Heart left ventricle (tissue), 16 donors: ENCODE measurements at regions not wholly inside any gene's neighbourhood (a gene's known extent, or its start where the extent isn't known, plus 50 kb on each side); places are given as distances from the start of the nearest gene placed in this dataset.

Experiments used
- ATAC-seq, 4 donors: fragments of 200-7000 bp; cut with Tn5 transposase; one replicate each; pipeline ENCODE4 v1.9.1; 2020 to 2022; ENCODE audit warnings: moderate library complexity in 4 of 4, mild to moderate bottlenecking in 3 of 4, moderate number of reproducible peaks in 1 of 4
- DNase-seq, 5 donors: peaks; one replicate each; pipeline ENCODE4 v3.0.0-alpha.2; 2020
- H3K27ac ChIP-seq, 12 donors: fragments of 200-600 bp; sonication (generic) in 4 of 12; one replicate each; pipeline versions ENCODE4 v1.5.0 to v1.8.0; 2016 to 2022; ENCODE audit warnings: mild to moderate bottlenecking in 2 of 12
- H3K27me3 ChIP-seq, 9 donors: fragments of 200-600 bp; sonication (generic) in 2 of 9; one replicate each; pipeline versions ENCODE4 v1.5.1 to v1.8.0; 2016 to 2022; ENCODE audit warnings: mild to moderate bottlenecking in 3 of 9
- H3K36me3 ChIP-seq, 9 donors: fragments of 200-600 bp; sonication (generic) in 2 of 9; one replicate each; pipeline versions ENCODE4 v1.5.0 to v1.8.0; 2018 to 2022; ENCODE audit warnings: mild to moderate bottlenecking in 2 of 9
- H3K4me1 ChIP-seq, 12 donors: fragments of 200-600 bp; sonication (generic) in 4 of 12; one replicate each; pipeline versions ENCODE4 v1.5.0 to v1.8.0; 2016 to 2022; ENCODE audit warnings: mild to moderate bottlenecking in 3 of 12
- H3K4me3 ChIP-seq, 12 donors: fragments of 200-600 bp; sonication (generic) in 4 of 12; one replicate each; pipeline versions ENCODE4 v1.5.0 to v1.8.0; 2017 to 2022; ENCODE audit warnings: mild to moderate bottlenecking in 9 of 12, moderate library complexity in 4 of 12
- H3K9me3 ChIP-seq, 12 donors: fragments of 200-600 bp; sonication (generic) in 4 of 12; one replicate each; pipeline versions ENCODE4 v1.5.0 to v1.8.0; 2016 to 2022; ENCODE audit warnings: mild to moderate bottlenecking in 1 of 12
- CTCF ChIP-seq, 12 donors: fragments of 200-600 bp; sonication (generic) in 4 of 12; IDR thresholded peaks; one replicate each; pipeline versions ENCODE4 v1.5.0 to v1.8.0; 2018 to 2022; ENCODE audit warnings: antibody characterized with exemption in 12 of 12, mild to moderate bottlenecking in 5 of 12
- POLR2A ChIP-seq, 2 donors: fragments of 450-650 bp; IDR thresholded peaks; one replicate each; pipeline ENCODE4 v1.6.1; 2017; ENCODE audit warnings: antibody characterized with exemption in 2 of 2, mild to moderate bottlenecking in 2 of 2, moderate library complexity in 2 of 2
- WGBS, 4 donors: extraction: QIAGEN DNeasy Blood & Tissue Kit in 2 of 4; methylation state at CpG; one replicate each; pipeline versions ENCODE4 v1.1.5 to v1.1.7; 2013 to 2018; 5-methylcytosine and 5-hydroxymethylcytosine counted together
- intact Hi-C, 10 donors: fragments of 100-400 bp; cut with DNase I; formaldehyde crosslinking; loops; one replicate each; pipeline versions ENCODE4 v1.11.1 to v1.14.2; 2022
- donor health status: ischemic (EF 13 %, LVEDD 7.1; RV severe dilation, severe dysfunction).
- donor health status: healthy with polysubstance abuse.
- donor health status: DM: no; HTN: yes; CAD: no.
- donor health status: DM: no; HTN: no; CAD: no.
- donor health status: ischemic (EF 25% LVEDD 6.9; RV normal size, moderate dysfunction).
- donor health status: ischemic (EF 25% LVEDD 5.7; RV mildly dilated, moderate dysfunction).
- donor health status: healthy.
- donor health status: DM: yes; HTN: yes; CAD: no.
- donor health status: ischemic (EF 35%, LVEDD 5.7; RV mildly dilated, moderate dysfunction).
- donor health status: nonischemic (EF 11% LVEDD 7.7; RV severe dilation, severe dysfunction).
- donor health status: DM: yes; HTN: yes; CAD: no.
- donor health status: PGD.
- donor health status: ischemic (EF 29% LVEDD 5.4; RV normal size, mild dysfunction).
- donor health status: nonischemic (EF 23%, LVEDD 6.1; RV moderate dilation, normal function).

GRCh38 chr20:53752583-53752970 is 158.9 kb upstream of the ZNF217 start:
- no peak overlapping the region for H3K4me3 ChIP-seq
- H3K4me1 ChIP-seq: peaks cover 0 to 29% (median 7%) of the 10 kb centered on the region in 12 donors
- intact Hi-C loops: loop anchor here in 1 of 10 donors (10.0 kb wide), 1 partner anchor 72 kb away; no protein-coding TSS in a partner anchor
- no peaks in the 10 kb centered on the region for H3K9me3 ChIP-seq
- H3K27me3 ChIP-seq: no peaks in the 10 kb centered on the region
- DNase-seq (no peak), ATAC-seq (no peak)
- 94 to 100% (median 97%) methylated on average over 3 of the region's 3 CpGs for WGBS, 4 donors
- TF ChIP-seq CTCF (IDR thresholded peaks at IDR 0.05): no peak
- no peak for TF ChIP-seq POLR2A (IDR thresholded peaks at IDR 0.05)
- no peaks in the 10 kb centered on the region for H3K36me3 ChIP-seq
- peak overlapping the region in 1 of 12 donors; percentile 71 for H3K27ac ChIP-seq

GRCh38 chr20:53751620-53752318 is 158.1 kb upstream of the ZNF217 start:
- intact Hi-C loops: loop anchor here in 1 of 10 donors (10.0 kb wide), 1 partner anchor 73 kb away; no protein-coding TSS in a partner anchor
- H3K4me1 ChIP-seq: peaks cover 0 to 29% (median 7%) of the 10 kb centered on the region in 12 donors
- no peak for ATAC-seq
- H3K36me3 ChIP-seq: no peaks in the 10 kb centered on the region
- WGBS, 4 donors: 48 to 54% (median 53%) methylated on average over 9 of the region's 9 CpGs
- H3K4me3 ChIP-seq: no peak overlapping the region
- DNase-seq: no peak
- no peaks in the 10 kb centered on the region for H3K9me3 ChIP-seq
- peak overlapping the region in 10 of 12 donors; percentile 3 to 71 (median 32) for H3K27ac ChIP-seq
- TF ChIP-seq POLR2A (IDR thresholded peaks at IDR 0.05) (no peak), CTCF (IDR thresholded peaks at IDR 0.05) (no peak)
- H3K27me3 ChIP-seq: no peaks in the 10 kb centered on the region

GRCh38 chr20:53750827-53751619 is 157.4 kb upstream of the ZNF217 start:
- intact Hi-C loops: loop anchor here in 1 of 10 donors (10.0 kb wide), 1 partner anchor 74 kb away; no protein-coding TSS in a partner anchor
- DNase-seq (no peak), ATAC-seq (peak in 3 of 4 donors; percentile 37 to 60 (median 38))
- H3K27me3 ChIP-seq: no peaks in the 10 kb centered on the region
- H3K9me3 ChIP-seq: no peaks in the 10 kb centered on the region
- WGBS, 4 donors: 49 to 63% (median 51%) methylated on average over 14 of the region's 14 CpGs
- no peaks in the 10 kb centered on the region for H3K36me3 ChIP-seq
- TF ChIP-seq POLR2A (IDR thresholded peaks at IDR 0.05): no peak
- TF ChIP-seq CTCF (IDR thresholded peaks at IDR 0.05): no peak
- H3K27ac ChIP-seq: peak overlapping the region in 10 of 12 donors; percentile 3 to 71 (median 32)
- no peak overlapping the region for H3K4me3 ChIP-seq
- H3K4me1 ChIP-seq: peaks cover 0 to 29% (median 7%) of the 10 kb centered on the region in 12 donors

GRCh38 chr20:53749499-53749898 is 155.9 kb upstream of the ZNF217 start:
- WGBS, 4 donors: 40 to 63% (median 50%) methylated on average over 1 of the region's 1 CpG
- ATAC-seq: no peak
- H3K4me3 ChIP-seq: no peak overlapping the region
- intact Hi-C loops: loop anchor here in 1 of 10 donors (5.0 kb wide), 1 partner anchor 167 kb away; no protein-coding TSS in a partner anchor
- no peak for TF ChIP-seq CTCF (IDR thresholded peaks at IDR 0.05)
- TF ChIP-seq POLR2A (IDR thresholded peaks at IDR 0.05): no peak
- no peak for DNase-seq
- no peak overlapping the region for H3K27ac ChIP-seq
- H3K36me3 ChIP-seq: no peaks in the 10 kb centered on the region
- no peaks in the 10 kb centered on the region for H3K9me3 ChIP-seq
- peaks cover 0 to 21% (median 7%) of the 10 kb centered on the region in 12 donors for H3K4me1 ChIP-seq
- H3K27me3 ChIP-seq: no peaks in the 10 kb centered on the region
